ENCODE measurements at regions not wholly inside any gene's neighbourhood (a gene's known extent, or its start where the extent isn't known, plus 50 kb on each side); places are given as distances from the start of the nearest gene placed in this dataset.
A peak's percentile ranks its signal among the peaks of the same experiment; 100 is the strongest.

DNA sequence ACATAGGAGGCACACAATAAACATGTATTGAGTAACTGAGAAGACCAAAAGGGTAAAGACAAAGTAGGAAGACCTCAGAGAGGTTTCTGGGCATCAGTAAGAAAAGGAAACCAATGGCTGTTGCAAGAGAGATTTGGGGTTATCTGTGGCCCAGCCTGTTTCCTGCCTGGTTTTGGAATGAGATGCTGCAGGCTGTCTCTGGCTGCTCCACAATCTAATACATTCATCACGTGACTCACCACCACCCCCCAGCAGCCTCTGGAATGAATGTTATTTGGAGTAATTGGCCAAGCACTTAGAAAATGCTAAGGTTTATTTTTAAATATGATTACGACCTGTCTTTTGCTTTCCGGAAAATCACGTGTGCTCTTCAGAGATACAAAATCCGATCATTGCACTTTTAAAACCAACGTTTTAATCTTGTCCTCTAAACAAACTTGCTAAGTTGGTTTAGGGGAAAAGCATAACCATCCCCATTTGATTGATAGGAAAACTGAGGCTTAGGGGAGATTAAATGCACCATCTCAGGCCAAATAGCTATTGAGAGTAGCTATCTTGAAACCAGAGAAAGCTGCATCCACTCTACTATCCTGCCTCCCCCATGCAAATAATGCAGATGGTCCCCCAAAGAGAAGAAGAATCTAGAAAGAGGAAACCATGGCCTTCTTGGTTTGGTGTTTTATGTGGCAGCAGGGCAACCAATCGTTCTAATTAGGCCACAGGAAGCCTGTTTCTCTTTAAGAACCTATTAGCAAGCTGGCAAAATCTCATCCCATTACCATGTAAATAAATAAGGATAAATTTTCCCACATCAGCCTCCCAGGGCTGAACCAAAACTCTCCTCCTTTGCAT, 151.8 kb upstream of the ADRA1B start:
- TF ChIP-seq, protein P1, sequence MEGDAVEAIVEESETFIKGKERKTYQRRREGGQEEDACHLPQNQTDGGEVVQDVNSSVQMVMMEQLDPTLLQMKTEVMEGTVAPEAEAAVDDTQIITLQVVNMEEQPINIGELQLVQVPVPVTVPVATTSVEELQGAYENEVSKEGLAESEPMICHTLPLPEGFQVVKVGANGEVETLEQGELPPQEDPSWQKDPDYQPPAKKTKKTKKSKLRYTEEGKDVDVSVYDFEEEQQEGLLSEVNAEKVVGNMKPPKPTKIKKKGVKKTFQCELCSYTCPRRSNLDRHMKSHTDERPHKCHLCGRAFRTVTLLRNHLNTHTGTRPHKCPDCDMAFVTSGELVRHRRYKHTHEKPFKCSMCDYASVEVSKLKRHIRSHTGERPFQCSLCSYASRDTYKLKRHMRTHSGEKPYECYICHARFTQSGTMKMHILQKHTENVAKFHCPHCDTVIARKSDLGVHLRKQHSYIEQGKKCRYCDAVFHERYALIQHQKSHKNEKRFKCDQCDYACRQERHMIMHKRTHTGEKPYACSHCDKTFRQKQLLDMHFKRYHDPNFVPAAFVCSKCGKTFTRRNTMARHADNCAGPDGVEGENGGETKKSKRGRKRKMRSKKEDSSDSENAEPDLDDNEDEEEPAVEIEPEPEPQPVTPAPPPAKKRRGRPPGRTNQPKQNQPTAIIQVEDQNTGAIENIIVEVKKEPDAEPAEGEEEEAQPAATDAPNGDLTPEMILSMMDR (IDR thresholded peaks at IDR 0.05; ENCODE audit: low read depth, low read length), result no peak
- TF ChIP-seq POLR2A (IDR thresholded peaks at IDR 0.05; ENCODE audit: extremely low read depth, insufficient read length) (no peak), MYC (IDR thresholded peaks at IDR 0.05; ENCODE audit: low read depth, low read length) (no peak)
- TF ChIP-seq, protein P2, sequence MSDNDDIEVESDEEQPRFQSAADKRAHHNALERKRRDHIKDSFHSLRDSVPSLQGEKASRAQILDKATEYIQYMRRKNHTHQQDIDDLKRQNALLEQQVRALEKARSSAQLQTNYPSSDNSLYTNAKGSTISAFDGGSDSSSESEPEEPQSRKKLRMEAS (IDR thresholded peaks at IDR 0.05; ENCODE audit: low read depth, low read length), result 0 out of 2 replicates have a peak, but pooled peaks have one; percentile 16
